Bone marrow (tissue), 2 donors: ENCODE measurements at regions not wholly inside any gene's neighbourhood (a gene's known extent, or its start where the extent isn't known, plus 50 kb on each side); places are given as distances from the start of the nearest gene placed in this dataset.
"Not testable (repeated sequence)": the region's sequence is repeated elsewhere in the genome, so short reads cannot be mapped to it uniquely, and the experiment has no call there.

Experiments
- DNase-seq, 2 donors: peaks; one replicate each; lab custom pipeline; 2025; lab: John Stamatoyannopoulos, UW

DNA sequence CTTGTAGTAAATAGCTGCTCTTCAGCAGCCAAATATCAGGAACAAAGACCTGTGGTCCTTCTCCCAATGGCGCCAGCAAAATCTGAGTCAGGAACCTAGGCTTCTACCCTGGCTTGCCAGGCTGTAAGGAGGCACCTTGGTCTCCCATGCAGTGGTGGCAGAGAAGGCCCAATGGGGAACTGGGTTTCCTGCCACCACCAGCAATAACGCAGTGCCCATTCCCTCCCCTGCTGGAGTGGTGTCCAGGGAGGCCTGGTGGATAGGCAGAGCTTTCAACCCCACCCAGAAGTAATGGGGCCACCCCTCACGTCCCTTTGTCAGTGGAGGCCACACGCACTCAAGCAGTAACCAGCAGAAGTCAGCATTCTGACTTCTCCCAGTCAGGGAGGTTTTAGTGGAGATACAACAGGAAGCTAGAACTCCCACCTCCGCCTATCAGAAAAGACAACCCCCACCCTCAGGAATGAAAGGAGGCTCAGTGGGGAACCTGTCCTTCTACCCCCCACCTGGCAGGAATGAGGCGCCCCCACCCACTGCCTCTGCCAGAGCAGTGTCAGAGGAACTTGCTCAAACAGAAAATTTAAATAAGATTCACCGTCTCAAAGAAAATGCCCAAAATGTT lies 132.4 kb downstream of the COPS8 start:
- no peak for DNase-seq

DNA sequence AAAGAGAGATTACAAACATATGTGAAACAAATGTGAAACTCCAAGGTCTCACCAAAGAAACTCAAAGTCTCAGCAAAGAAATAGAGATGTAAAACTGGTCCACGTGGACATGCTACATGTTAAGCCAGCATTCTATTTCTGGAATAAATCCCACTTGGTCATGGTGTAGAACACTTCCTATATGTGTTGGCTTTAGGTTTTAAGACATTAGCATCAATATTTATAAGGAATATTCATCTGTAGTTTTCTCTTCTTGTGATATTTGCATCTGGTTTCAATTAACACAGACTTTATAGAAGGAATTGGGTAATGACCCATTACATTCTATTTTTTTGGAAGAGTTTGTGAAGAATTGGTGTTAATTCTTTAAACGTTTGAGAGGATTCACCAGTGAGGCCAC lies 133.1 kb downstream of the COPS8 start:
- DNase-seq: no peak

DNA sequence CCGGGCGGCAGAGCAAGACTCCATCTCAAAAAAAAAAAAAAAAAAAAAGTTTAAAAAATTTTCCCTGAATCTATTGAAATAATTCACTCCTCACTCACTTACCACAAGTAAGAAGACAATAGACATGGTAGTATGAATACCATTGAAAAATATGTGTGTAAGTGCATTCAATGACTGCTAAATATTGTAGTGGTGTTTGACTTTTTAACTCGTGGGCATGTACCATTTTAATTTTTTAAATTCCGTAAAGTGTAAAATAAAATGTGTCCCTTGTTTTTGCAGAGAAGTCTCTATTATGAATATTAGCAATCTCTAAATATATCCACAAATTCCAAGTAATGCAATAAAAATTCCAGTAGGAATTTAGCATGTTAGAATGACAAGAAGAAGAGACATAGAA lies 134.1 kb downstream of the COPS8 start:
- DNase-seq: no peak

DNA sequence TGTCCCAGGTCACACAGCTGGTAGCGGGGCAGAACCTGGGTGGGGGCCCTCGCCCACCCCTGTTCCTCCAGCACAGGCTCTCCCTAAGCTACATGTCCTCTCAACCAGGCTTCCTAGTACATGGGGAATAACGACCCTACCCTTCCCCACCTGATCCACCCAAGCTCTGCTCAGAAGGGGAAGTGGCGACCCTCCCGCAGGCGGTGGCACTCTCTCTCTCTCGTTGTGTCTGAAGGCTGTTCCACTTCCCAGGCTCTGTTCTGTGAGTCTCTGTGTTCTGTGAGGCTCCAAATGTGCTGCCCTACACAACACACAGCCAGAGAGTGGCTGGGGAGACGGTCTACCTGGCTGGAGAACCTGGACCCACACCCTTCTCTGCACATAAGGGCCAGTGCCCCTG lies 135.8 kb downstream of the COPS8 start:
- no peak for DNase-seq

DNA sequence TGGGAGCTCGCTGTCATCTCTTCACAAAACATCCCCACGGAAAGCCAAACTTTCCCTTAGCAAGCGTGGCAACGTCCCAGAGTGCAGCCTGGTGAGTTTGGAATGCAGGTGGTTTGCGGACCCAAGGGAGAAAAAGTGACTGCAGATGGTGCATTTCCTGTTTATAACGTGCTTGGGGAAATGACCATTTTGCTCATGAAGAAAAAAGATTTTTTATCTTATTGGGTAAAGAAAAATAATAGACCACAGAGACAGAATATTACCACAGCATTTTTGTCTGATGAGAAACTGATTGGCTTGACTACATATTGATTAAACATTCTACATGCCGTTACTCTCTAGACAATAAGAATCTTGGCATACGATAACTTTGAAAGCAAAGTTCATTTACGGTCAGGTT lies 136.5 kb downstream of the COPS8 start:
- DNase-seq: no peak

DNA sequence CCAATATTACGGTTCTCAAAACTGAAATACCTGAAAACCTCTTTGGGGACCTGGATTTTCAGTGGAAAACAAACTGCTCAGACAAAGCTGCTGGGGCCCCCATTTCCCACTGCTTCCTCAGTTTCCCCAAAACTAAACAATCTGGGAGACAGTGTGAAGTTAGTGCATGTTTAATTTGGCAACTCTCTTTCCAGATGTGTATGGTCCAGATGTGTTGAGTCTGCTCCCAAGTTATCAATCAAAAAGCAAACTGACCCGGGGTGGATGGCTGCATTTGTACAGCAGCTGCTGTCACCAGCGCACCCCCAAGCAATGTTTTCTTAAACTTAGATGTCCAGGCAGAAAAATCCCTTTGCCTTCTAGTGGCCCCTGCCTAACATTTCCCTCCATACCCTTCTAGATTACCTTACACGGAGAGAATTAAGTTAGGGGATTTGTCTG lies 136.9 kb downstream of the COPS8 start:
- DNase-seq: no peak

DNA sequence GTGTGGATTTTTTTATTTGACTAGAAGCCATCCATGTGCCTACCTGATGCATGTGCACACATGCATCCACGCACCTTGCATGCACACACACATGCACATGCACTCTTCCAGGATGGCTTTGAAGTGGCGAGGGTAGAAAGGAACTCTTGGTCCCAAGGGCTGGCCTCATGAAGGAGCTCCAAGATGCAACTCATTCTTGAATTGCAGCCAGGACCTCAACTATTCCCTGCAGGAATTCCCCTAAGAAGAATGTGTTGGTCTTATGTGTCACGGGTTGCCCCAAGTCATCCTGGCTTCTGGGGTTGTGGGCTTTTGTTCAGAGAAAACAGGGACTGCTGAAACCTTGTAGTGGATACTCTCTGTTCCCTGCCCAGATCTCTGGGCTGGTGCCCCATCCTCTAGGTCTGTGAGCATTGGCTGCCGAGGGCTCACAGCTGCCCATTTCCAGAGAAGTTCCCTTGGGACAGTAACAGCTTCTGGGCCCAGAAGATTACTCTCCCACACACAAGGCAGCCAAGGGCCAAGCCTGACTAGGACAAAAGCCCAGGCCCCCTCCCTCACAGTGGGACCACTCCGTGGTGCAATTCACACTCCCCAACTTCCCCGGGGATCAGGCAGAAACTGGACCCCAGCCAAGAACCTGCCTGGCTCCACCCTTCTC lies 137.6 kb downstream of the COPS8 start:
- no peak for DNase-seq

DNA sequence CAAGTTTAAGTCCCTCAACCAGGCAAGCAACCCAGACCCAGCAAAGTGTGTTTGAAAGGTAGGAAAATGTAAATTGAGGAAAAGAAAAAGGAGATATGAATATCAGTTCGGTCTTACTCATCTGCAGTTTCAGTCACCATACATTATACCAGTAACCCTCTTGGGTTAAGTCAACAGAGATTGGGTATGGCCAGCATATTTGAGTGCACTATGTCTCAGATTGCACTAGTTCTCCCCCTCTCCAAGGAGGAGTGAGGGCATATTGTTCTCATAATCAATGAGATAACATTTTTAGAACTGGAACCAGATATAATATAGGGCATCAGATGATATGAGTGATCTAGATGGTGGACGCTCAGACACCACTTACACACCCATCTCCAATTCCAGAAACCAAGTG lies 141.5 kb downstream of the COPS8 start:
- no peak for DNase-seq

DNA sequence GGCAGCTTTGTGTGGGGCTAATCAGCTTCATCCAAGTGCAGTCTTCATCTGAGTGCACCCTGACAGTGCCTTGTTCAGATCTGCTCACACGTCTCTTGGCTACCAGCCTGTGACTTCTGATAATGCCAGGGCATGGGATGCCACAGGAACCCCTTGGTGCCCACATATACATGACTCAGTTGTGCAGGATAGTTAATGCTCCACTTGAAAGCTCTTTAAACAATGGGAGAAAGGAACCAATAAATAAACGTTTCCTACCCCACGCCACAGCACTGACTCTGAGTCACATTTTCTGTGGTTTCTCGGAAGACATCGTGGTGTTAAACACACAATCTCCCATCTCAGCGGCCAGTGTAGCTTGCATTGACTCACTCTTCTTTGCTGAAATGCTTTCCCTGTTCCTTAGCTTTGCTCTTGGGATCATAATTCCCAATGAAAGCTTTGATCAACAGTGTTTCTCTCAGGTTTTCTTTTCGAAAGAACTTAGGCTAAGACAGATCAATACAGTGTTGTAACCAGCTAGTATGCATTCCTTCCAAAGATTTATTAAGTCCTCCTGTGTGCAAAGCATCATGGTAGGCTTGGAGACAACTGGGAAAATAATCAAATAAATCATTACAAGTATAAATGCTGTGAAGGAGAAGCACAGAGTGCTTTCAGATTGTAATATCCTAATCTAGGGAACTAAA lies 142.0 kb downstream of the COPS8 start:
- DNase-seq: no peak

DNA sequence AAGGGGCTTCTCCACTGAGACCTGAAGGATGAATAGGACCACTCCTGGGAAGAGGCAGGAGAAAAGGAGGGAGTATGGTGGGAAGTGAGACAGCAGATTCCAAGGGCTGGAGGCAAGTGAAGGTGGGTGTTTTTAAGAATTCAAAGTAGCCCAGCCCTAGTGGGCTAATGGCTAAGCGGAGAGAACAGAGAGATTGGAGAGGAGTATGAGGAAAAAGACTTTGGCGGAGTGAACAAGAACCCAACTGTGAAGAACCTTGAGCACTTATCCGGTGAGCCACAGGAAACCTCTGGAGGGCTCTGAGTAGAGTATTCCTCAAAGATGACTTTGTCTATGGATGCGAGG lies 142.6 kb downstream of the COPS8 start:
- DNase-seq: no peak

DNA sequence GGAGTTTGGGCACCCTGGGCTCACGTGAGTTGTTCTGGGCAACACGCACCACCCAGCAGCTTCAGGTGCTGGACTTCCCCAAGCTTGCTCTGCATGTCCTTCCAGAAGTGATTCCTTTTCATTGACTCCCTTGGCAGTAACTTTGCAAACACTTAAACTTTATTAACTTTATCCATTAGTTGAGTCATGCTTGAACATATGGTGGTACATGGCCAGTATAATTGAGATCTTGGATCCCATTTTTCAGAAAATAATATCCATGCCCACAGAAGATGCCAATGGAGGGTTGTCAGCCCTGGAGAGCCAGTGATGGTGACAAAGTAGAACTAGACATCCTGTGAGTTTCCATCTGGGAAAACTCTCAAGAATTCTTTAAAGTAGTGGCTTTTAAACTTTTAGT lies 144.2 kb downstream of the COPS8 start:
- DNase-seq: no peak

DNA sequence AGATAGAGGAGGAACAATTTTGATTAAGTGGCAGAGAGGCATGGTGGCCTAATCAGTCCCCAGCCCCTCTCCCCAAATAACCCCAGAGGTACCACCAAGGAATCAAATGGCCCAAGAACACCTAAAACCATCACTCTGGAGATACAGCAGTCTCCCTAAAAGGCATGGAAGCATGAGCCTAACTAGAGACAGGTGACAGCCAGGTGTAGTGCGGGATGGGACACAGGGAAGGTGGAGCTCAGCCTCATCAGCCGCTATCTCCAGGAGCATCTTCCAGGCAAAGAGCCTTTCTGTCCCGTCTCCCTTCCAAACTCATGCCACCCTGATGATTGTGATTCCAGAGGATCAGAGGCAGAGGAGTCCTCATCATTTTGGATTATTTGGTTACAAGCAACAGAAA lies 144.7 kb downstream of the COPS8 start:
- DNase-seq: no peak

DNA sequence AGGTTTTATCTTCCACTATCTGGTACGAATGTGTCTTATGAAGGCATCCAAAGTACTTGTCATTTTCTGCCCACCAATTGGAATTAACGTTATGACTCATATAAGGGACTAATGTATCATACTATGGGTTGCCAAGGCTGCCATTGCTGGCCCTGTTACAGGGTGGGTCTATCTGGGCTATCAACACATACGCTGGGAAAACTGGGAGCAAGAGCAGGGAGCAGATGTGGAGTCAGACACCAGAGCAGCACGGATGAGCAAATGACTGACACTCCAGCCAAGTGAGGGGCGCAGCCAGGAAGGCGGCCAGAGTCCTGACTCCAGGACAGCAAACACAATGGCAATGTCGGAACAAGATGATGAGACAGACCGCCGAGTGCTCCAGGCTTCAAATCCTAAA lies 145.9 kb downstream of the COPS8 start:
- no peak for DNase-seq

DNA sequence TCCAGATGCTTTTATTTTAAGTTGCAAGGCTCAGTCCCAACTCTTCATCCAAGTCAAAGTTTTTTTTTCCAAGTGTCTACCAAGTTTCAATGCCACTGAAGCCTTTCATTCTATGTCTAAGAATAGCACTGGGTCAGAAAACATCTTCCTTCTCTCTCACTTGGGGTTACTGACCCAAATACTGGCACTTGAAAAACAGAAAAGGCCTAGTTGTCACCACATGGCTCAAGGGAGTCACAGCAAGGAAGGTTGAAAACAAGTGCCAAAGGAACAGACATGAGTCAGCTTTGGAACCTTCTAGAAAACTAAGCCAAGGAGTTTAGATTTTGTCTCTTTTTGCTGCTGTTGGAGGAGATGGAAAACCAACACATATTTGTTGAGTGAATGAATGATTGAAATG lies 146.5 kb downstream of the COPS8 start:
- DNase-seq: no peak

DNA sequence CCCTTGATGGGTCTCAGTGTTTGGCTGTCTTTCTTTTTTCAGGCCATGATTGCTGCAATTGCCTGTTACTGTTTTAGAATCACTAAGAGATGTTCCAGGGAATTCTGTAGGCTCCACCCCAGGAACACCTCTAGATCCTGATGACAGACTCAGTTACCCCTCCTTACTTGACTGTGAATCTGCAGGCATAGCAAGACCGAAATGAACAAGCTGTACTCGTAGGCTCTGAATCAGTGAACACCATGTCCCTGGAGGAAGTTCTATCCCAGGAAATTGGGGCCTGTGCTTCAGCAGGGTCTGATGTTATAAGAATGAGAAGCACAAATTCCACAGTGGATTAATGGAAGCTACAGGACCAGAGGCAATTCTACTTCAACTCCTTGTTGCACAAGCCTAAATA lies 148.6 kb downstream of the COPS8 start:
- DNase-seq: no peak

DNA sequence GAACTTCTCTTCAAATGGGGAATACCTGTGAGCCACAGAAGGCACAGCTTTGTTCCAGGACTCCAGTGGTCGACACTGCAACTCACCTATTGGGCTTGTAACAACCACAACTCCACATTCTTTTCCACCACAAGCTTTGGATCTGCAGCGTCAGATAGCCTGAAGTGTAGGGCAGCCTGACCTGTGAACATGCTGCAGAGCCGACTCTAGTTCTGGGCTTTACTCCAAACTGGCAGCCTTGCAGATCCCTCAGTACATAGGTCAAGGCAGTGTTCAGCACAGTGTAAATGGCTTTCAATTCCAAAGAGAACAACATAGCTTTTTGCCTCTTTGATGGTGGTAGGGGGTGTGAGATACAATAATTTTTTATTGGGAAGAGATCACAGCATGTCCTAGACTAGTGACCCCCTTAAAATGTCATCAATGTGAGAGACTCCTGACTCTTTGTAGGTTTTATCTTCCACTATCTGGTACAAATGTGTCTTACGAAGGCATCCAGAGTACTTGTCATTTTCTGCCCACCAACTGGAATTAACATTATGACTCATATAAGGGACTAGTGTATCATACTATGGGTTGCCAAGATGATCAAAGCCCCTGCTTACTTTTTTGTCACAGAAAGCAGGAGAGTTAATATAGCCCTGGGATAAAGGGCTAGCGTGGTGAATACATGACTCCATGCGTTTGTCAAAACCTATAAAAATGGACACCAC lies 149.8 kb downstream of the COPS8 start:
- DNase-seq: no peak

DNA sequence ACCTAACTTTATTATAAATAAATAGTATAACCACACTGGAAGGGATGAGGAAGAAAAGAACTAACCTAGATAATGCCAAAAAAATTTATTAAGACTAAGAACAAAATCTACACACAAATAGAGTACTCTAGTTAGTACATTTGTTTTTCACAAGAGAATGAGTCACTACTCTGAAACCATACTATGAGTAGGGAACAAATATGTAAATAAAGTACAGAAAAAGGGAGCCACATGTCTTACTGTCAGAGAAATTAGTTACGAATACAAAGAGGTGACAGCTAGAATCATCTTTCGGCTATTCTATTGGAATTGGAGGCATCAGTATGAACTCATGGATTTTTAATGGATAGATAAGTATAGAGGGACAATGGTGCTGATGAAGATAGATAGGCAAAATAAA lies 150.5 kb downstream of the COPS8 start:
- DNase-seq: peak in 1 of 2 donors; percentile 3

DNA sequence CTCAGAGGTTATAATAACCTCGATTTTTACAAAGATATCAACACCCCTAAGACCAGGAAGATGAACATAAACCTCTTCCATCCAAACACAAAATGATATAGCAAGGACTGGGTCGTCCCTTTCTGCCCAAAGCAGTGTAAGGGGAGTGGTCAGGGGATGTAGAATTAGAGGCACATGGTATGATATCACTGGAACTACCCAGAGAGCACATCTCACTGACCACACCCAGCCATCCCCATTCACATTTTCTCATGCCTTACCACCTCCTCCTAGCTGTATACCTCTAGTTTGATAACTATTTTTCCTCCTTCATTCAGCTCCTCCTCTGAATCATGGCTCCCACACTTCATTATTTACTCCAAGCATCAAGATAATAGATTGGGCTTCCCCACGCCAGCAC lies 152.6 kb downstream of the COPS8 start:
- DNase-seq: no peak

DNA sequence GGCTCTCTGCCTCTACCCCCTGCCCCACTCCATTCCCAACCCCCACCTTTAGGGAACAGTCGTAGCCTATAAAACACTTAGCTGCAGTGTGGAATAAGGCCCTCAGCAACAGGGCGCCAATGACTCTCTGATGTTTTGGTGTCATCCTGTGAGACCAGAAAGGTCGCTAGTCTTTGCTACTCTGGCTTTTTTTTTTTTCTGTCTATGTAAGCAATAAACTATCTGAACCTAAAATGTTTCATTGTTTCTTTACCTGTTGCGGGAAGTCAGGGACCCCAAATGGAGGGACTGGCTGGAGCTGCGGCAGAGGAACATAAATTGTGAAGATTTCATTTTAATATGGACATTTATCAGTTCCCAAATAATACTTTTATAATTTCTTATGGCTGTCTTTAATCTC lies 154.6 kb downstream of the COPS8 start:
- no peak for DNase-seq

DNA sequence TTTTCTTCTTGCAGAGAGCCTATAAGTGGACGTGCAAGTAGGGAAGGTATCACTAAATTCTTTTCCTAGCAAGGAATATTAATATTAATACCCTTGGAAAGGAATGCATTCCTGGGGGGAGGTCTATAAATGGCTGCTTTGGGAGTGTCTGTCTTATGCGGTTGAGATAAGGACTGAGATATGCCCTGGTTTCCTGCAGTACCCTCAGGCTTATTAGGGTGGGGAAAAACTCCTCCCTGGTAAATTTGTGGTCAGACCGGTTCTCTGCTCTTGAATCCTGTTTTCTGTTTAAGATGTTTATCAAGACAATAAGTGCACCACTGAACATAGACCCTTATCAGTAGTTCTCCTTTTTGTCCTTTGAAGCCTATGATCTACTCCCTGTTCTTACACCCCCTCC lies 155.2 kb downstream of the COPS8 start:
- not testable (repeated sequence) for DNase-seq

DNA sequence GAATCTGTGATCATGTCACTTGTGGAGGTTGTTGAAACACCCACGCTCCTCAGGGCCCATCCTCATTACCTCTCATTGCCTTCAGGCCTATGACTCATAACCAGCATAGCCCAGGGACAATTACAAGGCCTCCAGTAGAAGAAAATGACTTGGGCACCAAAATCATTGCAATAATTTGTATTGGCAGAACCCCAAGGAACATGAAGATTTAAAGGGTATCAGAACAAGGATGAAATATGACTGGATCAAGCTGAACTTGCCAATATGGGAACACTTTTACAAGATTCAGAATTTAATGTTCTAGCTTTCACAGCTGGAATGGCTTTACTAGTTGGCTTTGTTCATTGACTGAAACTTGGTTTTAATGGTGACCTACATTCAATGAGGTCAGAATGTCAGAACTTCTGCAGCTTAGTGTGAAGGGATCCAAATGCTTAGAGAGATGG lies 156.4 kb downstream of the COPS8 start:
- DNase-seq: no peak

DNA sequence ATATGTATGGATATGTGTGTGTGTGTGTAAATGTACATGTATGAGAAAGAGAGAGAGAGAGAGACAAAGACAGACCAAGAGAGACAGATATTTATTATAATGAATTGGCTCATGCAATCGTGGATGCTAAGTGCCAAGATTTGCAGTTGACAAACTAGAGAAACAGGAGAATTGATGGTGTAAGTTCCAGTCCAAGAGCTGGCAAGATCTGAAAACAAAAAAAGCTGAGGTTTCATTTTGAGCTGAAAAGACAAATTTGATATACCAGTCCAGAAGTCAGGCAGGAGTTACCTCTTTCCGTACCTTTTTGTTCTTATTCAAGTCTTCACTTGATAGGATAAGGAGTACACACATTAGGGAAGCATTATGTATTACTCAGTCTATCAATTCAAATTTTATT lies 157.8 kb downstream of the COPS8 start:
- DNase-seq: no peak

DNA sequence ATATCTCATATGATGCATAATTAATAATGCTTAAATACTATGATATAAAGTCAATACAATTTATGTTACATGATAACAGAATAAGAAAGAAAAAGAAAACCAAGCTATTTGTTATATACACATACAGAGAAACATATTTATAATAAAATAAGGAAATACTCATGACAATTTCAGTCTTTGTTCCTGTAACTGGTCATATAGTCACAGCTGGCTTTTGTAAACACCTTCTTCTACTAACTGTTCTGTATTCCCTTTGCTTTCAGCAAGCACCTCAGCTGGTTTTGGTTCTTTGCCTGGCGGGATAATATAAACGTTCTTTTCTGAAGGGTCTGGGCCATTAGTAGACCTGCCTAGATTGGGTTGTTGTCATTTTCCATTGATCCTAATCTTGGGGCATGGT lies 158.5 kb downstream of the COPS8 start:
- no peak for DNase-seq
